OCI-LY1 (cell line): ENCODE measurements at regions not wholly inside any gene's neighbourhood (a gene's known extent, or its start where the extent isn't known, plus 50 kb on each side); places are given as distances from the start of the nearest gene placed in this dataset.

ENCODE experiments used
- H2AFZ ChIP-seq: fragments of 200-600 bp; sonication (generic), shearing (Covaris generic); 2 replicates; pipeline ENCODE4 v1.6.0; 2014; ENCODE audit warnings: antibody characterized with exemption, mild to moderate bottlenecking, low read length
- H3F3A ChIP-seq: fragments of 200-600 bp; sonication (generic), shearing (Covaris generic); 2 replicates; pipeline ENCODE4 v1.6.0; 2014; ENCODE audit warnings: mild to moderate bottlenecking, antibody characterized with exemption, low read length, moderate library complexity; ENCODE audit not compliant: insufficient read depth
- H3K27ac ChIP-seq: fragments of 200-600 bp; sonication (generic); 2 replicates; pipeline ENCODE4 v1.5.1; 2014; ENCODE audit warnings: low read length, mixed run types, mild to moderate bottlenecking, low read depth; ENCODE audit not compliant: poor library complexity, severe bottlenecking
- H3K27me3 ChIP-seq: fragments of 200-600 bp; sonication (generic); 2 replicates; pipeline ENCODE4 v1.6.0; 2014; ENCODE audit warnings: antibody characterized with exemption, mild to moderate bottlenecking, low read length, moderate library complexity; ENCODE audit not compliant: insufficient read depth
- H3K36me3 ChIP-seq: fragments of 200-600 bp; sonication (generic); 2 replicates; pipeline ENCODE4 v1.6.1; 2014; ENCODE audit warnings: mild to moderate bottlenecking, antibody characterized with exemption, low read length, moderate library complexity, mixed read lengths; ENCODE audit not compliant: insufficient read depth
- H3K4me1 ChIP-seq: fragments of 200-600 bp; sonication (generic); 2 replicates; pipeline ENCODE4 v1.5.1; 2014; ENCODE audit warnings: mild to moderate bottlenecking, low read length, moderate library complexity; ENCODE audit not compliant: insufficient read depth, severe bottlenecking
- H3K4me2 ChIP-seq: fragments of 200-600 bp; sonication (generic), shearing (Covaris generic); 2 replicates; pipeline ENCODE4 v1.6.1; 2014; ENCODE audit warnings: low read length
- H3K4me3 ChIP-seq: fragments of 200-600 bp; sonication (generic); 2 replicates; pipeline ENCODE4 v1.5.1; 2014; ENCODE audit warnings: low read length, low read depth, mild to moderate bottlenecking, mixed read lengths; ENCODE audit not compliant: poor library complexity, severe bottlenecking
- H3K79me2 ChIP-seq: fragments of 200-600 bp; shearing (Covaris generic); 2 replicates; pipeline ENCODE4 v1.6.1; 2016; ENCODE audit warnings: mixed run types, low read length, mixed read lengths; ENCODE audit not compliant: insufficient read depth
- H3K9ac ChIP-seq: fragments of 200-600 bp; sonication (generic), shearing (Covaris generic); 2 replicates; pipeline ENCODE4 v1.6.1; 2014; ENCODE audit warnings: mild to moderate bottlenecking, low read length, mixed read lengths
- H3K9me2 ChIP-seq: fragments of 200-600 bp; sonication (generic), shearing (Covaris generic); 2 replicates; pipeline ENCODE4 v1.6.1; 2014; ENCODE audit warnings: low read depth, mild to moderate bottlenecking, low read length, mixed read lengths
- H3K9me3 ChIP-seq: fragments of 200-600 bp; shearing (Covaris generic); 2 replicates; pipeline ENCODE4 v1.6.1; 2014; ENCODE audit warnings: low read length, mixed read lengths
- H4K20me1 ChIP-seq: fragments of 200-600 bp; sonication (generic), shearing (Covaris generic); 2 replicates; pipeline ENCODE4 v1.6.0; 2016; ENCODE audit warnings: mild to moderate bottlenecking, low read length; ENCODE audit not compliant: insufficient read depth
- CTCF ChIP-seq: fragments of 200-600 bp; sonication (generic), shearing (Covaris generic); IDR thresholded peaks from 2 replicates; pipeline ENCODE4 v1.5.1; 2017; ENCODE audit warnings: mild to moderate bottlenecking, antibody characterized with exemption, low read length, moderate library complexity, mixed read lengths
- EZH2 ChIP-seq: fragments of 200-600 bp; sonication (generic), shearing (Covaris generic); IDR thresholded peaks from 2 replicates; pipeline ENCODE4 v1.8.0; 2017; ENCODE audit warnings: borderline replicate concordance, mixed run types, mild to moderate bottlenecking, antibody characterized with exemption, low read length, moderate library complexity, mixed read lengths

GRCh38 chr14:37864128-37864527 lies 268.7 kb downstream of the TTC6 start:
- no peak overlapping the region for H3K27ac ChIP-seq
- H3K4me1 ChIP-seq = no peaks in the 10 kb centered on the region
- H3K9me2 ChIP-seq = no peaks in the 10 kb centered on the region
- H4K20me1 ChIP-seq = no peaks in the 10 kb centered on the region
- H3K4me2 ChIP-seq = no peak overlapping the region
- H3K27me3 ChIP-seq = no peaks in the 10 kb centered on the region
- no peaks in the 10 kb centered on the region for H3F3A ChIP-seq
- no peaks in the 10 kb centered on the region for H3K79me2 ChIP-seq
- no peaks in the 10 kb centered on the region for H3K9me3 ChIP-seq
- H3K9ac ChIP-seq = no peak overlapping the region
- no peak overlapping the region for H2AFZ ChIP-seq
- H3K36me3 ChIP-seq = no peaks in the 10 kb centered on the region
- TF ChIP-seq CTCF (no peak), EZH2 (no peak)
- no peak overlapping the region for H3K4me3 ChIP-seq

- H3K4me1 ChIP-seq = no peaks in the 10 kb centered on the region
- H3K27me3 ChIP-seq = no peaks in the 10 kb centered on the region
- no peak overlapping the region for H3K9ac ChIP-seq
- no peaks in the 10 kb centered on the region for H3K79me2 ChIP-seq
- no peaks in the 10 kb centered on the region for H3K36me3 ChIP-seq
- H4K20me1 ChIP-seq = no peaks in the 10 kb centered on the region
- no peaks in the 10 kb centered on the region for H3K9me2 ChIP-seq
- H3K9me3 ChIP-seq = no peaks in the 10 kb centered on the region
- H3K4me3 ChIP-seq = no peak overlapping the region
- H3K27ac ChIP-seq = no peak overlapping the region
- H2AFZ ChIP-seq = no peak overlapping the region
- TF ChIP-seq CTCF = no peak
- TF ChIP-seq EZH2 = no peak
- H3K4me2 ChIP-seq = no peak overlapping the region
- no peaks in the 10 kb centered on the region for H3F3A ChIP-seq
Observed at GRCh38 chr14:37864861-37865718, 269.7 kb downstream of the TTC6 start.

- Histone ChIP-seq H3K36me3 (no peaks in the 10 kb centered on the region), H3K27me3 (no peaks in the 10 kb centered on the region), H3K9ac (no peak overlapping the region), H3K4me3 (no peak overlapping the region), H3K79me2 (no peaks in the 10 kb centered on the region), H3K9me3 (no peaks in the 10 kb centered on the region), H3K27ac (no peak overlapping the region), H3K4me2 (no peak overlapping the region), H2AFZ (no peak overlapping the region), H3F3A (no peaks in the 10 kb centered on the region), H3K4me1 (no peaks in the 10 kb centered on the region), H3K9me2 (no peaks in the 10 kb centered on the region), H4K20me1 (no peaks in the 10 kb centered on the region)
- TF ChIP-seq CTCF (no peak), EZH2 (no peak)
Observed at GRCh38 chr14:37865719-37866549, 270.5 kb downstream of the TTC6 start.
